ENCODE measurements at regions not wholly inside any gene's neighbourhood (a gene's known extent, or its start where the extent isn't known, plus 50 kb on each side); places are given as distances from the start of the nearest gene placed in this dataset.

GRCh38 chr14:104368751-104369100 lies 210.8 kb upstream of the C14orf180 start:
- ATAC-seq = no peak
- Histone ChIP-seq H3K9me3 (no peaks in the 10 kb centered on the region), H3K27ac (no peak overlapping the region), H3K4me3 (no peak overlapping the region), H3K4me1 (no peaks in the 10 kb centered on the region), H3K4me2 (no peak overlapping the region)
- FAIRE-seq = no peak
- CTCF ChIA-PET = interaction anchor here (0.9 to 1.5 kb wide), 2 partner anchors 9 to 185 kb away, joined by 3 read pairs; no protein-coding TSS in a partner anchor
- no peak for DNase-seq (ENCODE audit: low read depth in 1 of 2, low spot score in 1 of 2)
- POLR2A ChIA-PET = no interaction called here
- WGBS (ENCODE audit: missing lambda C conversion rate) = 64% methylated on average over 7 of the region's 9 CpGs
- TF ChIP-seq POLR2AphosphoS2 (conservative IDR thresholded peaks at IDR 0.05; ENCODE audit: low read length) (no peak), RNF2 (IDR thresholded peaks at IDR 0.05; ENCODE audit: borderline replicate concordance, low read depth) (no peak), TFCP2L1 (CRISPR knock-in tag; IDR thresholded peaks at IDR 0.05) (no peak), EHMT2 (IDR thresholded peaks at IDR 0.05; ENCODE audit: low read depth) (no peak), RFX5 (IDR thresholded peaks at IDR 0.05) (no peak), MAZ (IDR thresholded peaks at IDR 0.05; ENCODE audit: borderline replicate concordance, low read depth, low read length) (no peak), POLR2A (IDR thresholded peaks at IDR 0.05; ENCODE audit: low read length) (no peak), BCL3 (IDR thresholded peaks at IDR 0.05) (no peak), CBX2 (IDR thresholded peaks at IDR 0.05; ENCODE audit: borderline replicate concordance, low read depth) (no peak), PBX3 (IDR thresholded peaks at IDR 0.05) (no peak)

GRCh38 chr14:104369208-104369607 lies 210.4 kb upstream of the C14orf180 start:
- TF ChIP-seq NR3C1 (IDR thresholded peaks at IDR 0.05) = no peak
- no peak for TF ChIP-seq HES2 (IDR thresholded peaks at IDR 0.05)
- no peak for TF ChIP-seq USF2 (IDR thresholded peaks at IDR 0.05)
- no peak for TF ChIP-seq JUNB (IDR thresholded peaks at IDR 0.05)
- no peak for TF ChIP-seq POLR2A (IDR thresholded peaks at IDR 0.05; ENCODE audit: low read length)
- TF ChIP-seq BCL3 (IDR thresholded peaks at IDR 0.05) = no peak
- no peak for TF ChIP-seq HOXA7 (CRISPR knock-in tag; IDR thresholded peaks at IDR 0.05)
- TF ChIP-seq FOSL2 (IDR thresholded peaks at IDR 0.05) = no peak
- no peak for TF ChIP-seq FOSL2 (CRISPR knock-in tag; IDR thresholded peaks at IDR 0.05)
- no peak for TF ChIP-seq RNF2 (IDR thresholded peaks at IDR 0.05; ENCODE audit: borderline replicate concordance, low read depth)
- no peak for TF ChIP-seq MAX (IDR thresholded peaks at IDR 0.05)
- no peak for TF ChIP-seq ZSCAN20 (CRISPR knock-in tag; IDR thresholded peaks at IDR 0.05)
- TF ChIP-seq POLR2AphosphoS2 (conservative IDR thresholded peaks at IDR 0.05; ENCODE audit: low read length) = no peak
- no peak for TF ChIP-seq KDM1A (IDR thresholded peaks at IDR 0.05; ENCODE audit: low read depth)
- no peak for TF ChIP-seq HOXB5 (CRISPR knock-in tag; IDR thresholded peaks at IDR 0.05)
- TF ChIP-seq TFCP2L1 (CRISPR knock-in tag; IDR thresholded peaks at IDR 0.05) = no peak
- TF ChIP-seq ESRRA (IDR thresholded peaks at IDR 0.05; ENCODE audit: borderline replicate concordance, low read length) = no peak
- no peak for TF ChIP-seq CHD2 (IDR thresholded peaks at IDR 0.05; ENCODE audit: low read length, partially characterized antibody)
- TF ChIP-seq ATOH8 (CRISPR knock-in tag; IDR thresholded peaks at IDR 0.05; ENCODE audit: low read depth) = no peak
- H3K27ac ChIP-seq = no peak overlapping the region
- 41% methylated on average over 8 of the region's 8 CpGs for WGBS (ENCODE audit: missing lambda C conversion rate)

More at GRCh38 chr14:104369208-104369607, 210.4 kb upstream of the C14orf180 start:
- Histone ChIP-seq H3K4me2 (no peak overlapping the region), H3K9me3 (no peaks in the 10 kb centered on the region), H3K4me3 (no peak overlapping the region), H3K4me1 (no peaks in the 10 kb centered on the region)
- POLR2A ChIA-PET = no interaction called here
- CTCF ChIA-PET = interaction anchor here (0.9 to 1.6 kb wide), 3 partner anchors 9 to 224 kb away, joined by 3 read pairs; no protein-coding TSS in a partner anchor
- FAIRE-seq (no peak), DNase-seq (ENCODE audit: low read depth in 1 of 2, low spot score in 1 of 2) (no peak), ATAC-seq (no peak)

Data from A549 (cell line).